ENCODE measurements at regions not wholly inside any gene's neighbourhood (a gene's known extent, or its start where the extent isn't known, plus 50 kb on each side); places are given as distances from the start of the nearest gene placed in this dataset.
"Not testable (repeated sequence)": the region's sequence is repeated elsewhere in the genome, so short reads cannot be mapped to it uniquely, and the experiment has no call there.

- Histone ChIP-seq H3K27me3 (no peaks in the 10 kb centered on the region), H3K9me3 (no peaks in the 10 kb centered on the region), H3K4me3 (no peak overlapping the region), H3K36me3 (no peaks in the 10 kb centered on the region), H3K27ac (no peak overlapping the region), H3K4me1 (no peaks in the 10 kb centered on the region)
- intact Hi-C loops (cut with DNase I) = no loop called here
- DNase-seq (ENCODE audit: extremely low spot score in 2 of 2) = no peak
- TF ChIP-seq CTCF (IDR thresholded peaks at IDR 0.05) (no peak), POLR2AphosphoS5 (IDR thresholded peaks at IDR 0.05; ENCODE audit: insufficient read depth in 1 of 2, low read depth in 1 of 2) (no peak), POLR2A (IDR thresholded peaks at IDR 0.05) (no peak)
Measured at GRCh38 chr1:87403061-87403820, 74.6 kb downstream of the LMO4 start.

GRCh38 chr1:87404296-87404695 is 75.6 kb downstream of the LMO4 start:
- Histone ChIP-seq H3K4me1 (no peaks in the 10 kb centered on the region), H3K36me3 (no peaks in the 10 kb centered on the region), H3K27ac (no peak overlapping the region), H3K27me3 (no peaks in the 10 kb centered on the region), H3K4me3 (no peak overlapping the region), H3K9me3 (no peaks in the 10 kb centered on the region)
- intact Hi-C loops (cut with DNase I) = no loop called here
- TF ChIP-seq POLR2A (IDR thresholded peaks at IDR 0.05) (no peak), POLR2AphosphoS5 (IDR thresholded peaks at IDR 0.05; ENCODE audit: insufficient read depth in 1 of 2, low read depth in 1 of 2) (no peak), CTCF (IDR thresholded peaks at IDR 0.05) (no peak)
- no peak for DNase-seq (ENCODE audit: extremely low spot score in 2 of 2)

- TF ChIP-seq POLR2A (IDR thresholded peaks at IDR 0.05) (no peak), CTCF (IDR thresholded peaks at IDR 0.05) (no peak), POLR2AphosphoS5 (IDR thresholded peaks at IDR 0.05; ENCODE audit: insufficient read depth in 1 of 2, low read depth in 1 of 2) (no peak)
- no peaks in the 10 kb centered on the region for H3K36me3 ChIP-seq
- no peak overlapping the region for H3K4me3 ChIP-seq
- no peak for DNase-seq (ENCODE audit: extremely low spot score in 2 of 2)
- H3K27me3 ChIP-seq = no peaks in the 10 kb centered on the region
- H3K27ac ChIP-seq = no peak overlapping the region
- intact Hi-C loops (cut with DNase I) = no loop called here
- H3K4me1 ChIP-seq = no peaks in the 10 kb centered on the region
- no peaks in the 10 kb centered on the region for H3K9me3 ChIP-seq
Measured at GRCh38 chr1:87408665-87409248, 80.1 kb downstream of the LMO4 start.

GRCh38 chr1:87410776-87411480 is 82.2 kb downstream of the LMO4 start:
- TF ChIP-seq CTCF (IDR thresholded peaks at IDR 0.05) (no peak), POLR2AphosphoS5 (IDR thresholded peaks at IDR 0.05; ENCODE audit: insufficient read depth in 1 of 2, low read depth in 1 of 2) (no peak), POLR2A (IDR thresholded peaks at IDR 0.05) (no peak)

GRCh38 chr1:87413846-87414245 is 85.2 kb downstream of the LMO4 start:
- H3K27me3 ChIP-seq; H3K9me3 ChIP-seq; H3K4me3 ChIP-seq; DNase-seq (ENCODE audit: extremely low spot score in 2 of 2); intact Hi-C loops (cut with DNase I); H3K36me3 ChIP-seq; H3K27ac ChIP-seq: not testable (repeated sequence)
- peaks cover 13% of the 10 kb centered on the region for H3K4me1 ChIP-seq

More at GRCh38 chr1:87410776-87411480, 82.2 kb downstream of the LMO4 start:
- no peak for DNase-seq (ENCODE audit: extremely low spot score in 2 of 2)
- Histone ChIP-seq H3K9me3 (no peaks in the 10 kb centered on the region), H3K27ac (no peak overlapping the region), H3K4me3 (no peak overlapping the region), H3K27me3 (no peaks in the 10 kb centered on the region), H3K4me1 (no peaks in the 10 kb centered on the region), H3K36me3 (no peaks in the 10 kb centered on the region)
- intact Hi-C loops (cut with DNase I) = no loop called here
